K562 (cell line): ENCODE measurements at regions not wholly inside any gene's neighbourhood (a gene's known extent, or its start where the extent isn't known, plus 50 kb on each side); places are given as distances from the start of the nearest gene placed in this dataset.

Experiments
- ATAC-seq: fragments of 200-7000 bp; cut with Tn5 transposase; 3 replicates; pipeline ENCODE4 v1.9.1; 2020; ENCODE audit warnings: moderate library complexity
- BruUV-seq: library from RNA; stranded (reverse); fragments of 400-500 nt; replicated peaks from 2 replicates; lab custom pipeline; 2021; lab: Mats Ljungman, UMichigan
- CTCF ChIA-PET: fragments of 300-600 bp; formaldehyde crosslinking; extraction: SDS; loops from one replicate; lab custom pipeline; 2021; ENCODE audit warnings: low intra/inter-chr PET ratio; lab: Yijun Ruan, JAX
- POLR2A ChIA-PET: fragments of 300-600, 350-650 bp; sonication (Branson Sonifier 250); formaldehyde crosslinking; extraction: SDS; loops from one replicate; lab custom pipeline; 2021; ENCODE audit warnings: antibody characterized with exemption, inconsistent platforms; lab: Yijun Ruan, JAX
- DNase-seq, 4 experiments: peaks; one replicate each; pipeline versions ENCODE4 v3.0.0 to v3.0.0-alpha.2; 2011 to 2018; ENCODE audit warnings: low spot score in 3 of 4, mixed read lengths in 3 of 4; ENCODE audit errors: extremely low read depth in 1 of 4
- FAIRE-seq: peaks from 2 replicates; lab custom pipeline; 2011; peaks lifted over from hg19 to GRCh38; lab: Jason Lieb, UNC
- H2AFZ ChIP-seq: 2 replicates; pipeline ENCODE4 v1.6.0; 2011; ENCODE audit warnings: low read depth, low read length, control low read depth, inconsistent platforms
- H3K27ac ChIP-seq: fragments of 200-600 bp; 3 replicates; pipeline ENCODE4 v1.8.0; 2011; ENCODE audit warnings: low read depth, mild to moderate bottlenecking, control low read depth, inconsistent platforms, low read length, moderate library complexity, mixed read lengths; ENCODE audit errors: extremely low read depth
- H3K27me3 ChIP-seq, 2 experiments: fragments of 300-600 bp in 1 of 2; 2 replicates in 1 of 2; 3 replicates in 1 of 2; pipeline versions ENCODE4 v1.6.0 to v1.8.0; 2011; ENCODE audit warnings: inconsistent platforms in 2 of 2, low read length in 2 of 2, mild to moderate bottlenecking in 1 of 2, mixed read lengths in 1 of 2, moderate library complexity in 1 of 2; ENCODE audit not compliant: control insufficient read depth in 2 of 2, insufficient read depth in 2 of 2
- H3K36me3 ChIP-seq: fragments of 300-600 bp; 3 replicates; pipeline ENCODE4 v1.8.0; 2011; ENCODE audit warnings: mild to moderate bottlenecking, low read length, inconsistent platforms; ENCODE audit not compliant: control insufficient read depth, insufficient read depth
- H3K4me1 ChIP-seq, 2 experiments: fragments of 200-600 bp in 1 of 2; replicated peaks in 1 of 2; 2 replicates in 1 of 2; 3 replicates in 1 of 2; pipeline versions ENCODE4 v1.5.1 to v1.8.0; 2011; ENCODE audit warnings: inconsistent platforms in 2 of 2, low read length in 2 of 2, mild to moderate bottlenecking in 1 of 2, mixed read lengths in 1 of 2, moderate library complexity in 1 of 2; ENCODE audit not compliant: control insufficient read depth in 2 of 2, insufficient read depth in 2 of 2
- H3K4me2 ChIP-seq: 2 replicates; pipeline ENCODE4 v1.6.1; 2011; ENCODE audit warnings: low read length, control low read depth, inconsistent platforms, mixed read lengths; ENCODE audit not compliant: insufficient read depth
- H3K4me3 ChIP-seq: fragments of 200-600 bp; sonication (generic), shearing (Covaris generic); 2 replicates; pipeline ENCODE4 v1.5.1; 2016; ENCODE audit warnings: control low read depth, inconsistent platforms
- H3K79me2 ChIP-seq: fragments of 200-600 bp; 3 replicates; pipeline ENCODE4 v1.8.0; 2011; ENCODE audit warnings: low read length, inconsistent platforms; ENCODE audit not compliant: control insufficient read depth, insufficient read depth
- H3K9ac ChIP-seq, 2 experiments: 2 replicates each; pipeline versions ENCODE4 v1.6.0 to v1.6.1; 2011; ENCODE audit warnings: low read depth in 2 of 2, low read length in 2 of 2, control low read depth in 1 of 2, inconsistent platforms in 1 of 2, mild to moderate bottlenecking in 1 of 2, mixed read lengths in 1 of 2; ENCODE audit not compliant: insufficient read depth in 1 of 2
- H3K9me1 ChIP-seq: one replicate; pipeline ENCODE4 v1.6.0; 2011; ENCODE audit warnings: inconsistent platforms, mild to moderate bottlenecking, low read length, moderate library complexity; ENCODE audit not compliant: control insufficient read depth, insufficient read depth
- H3K9me3 ChIP-seq: replicated peaks from 2 replicates; pipeline ENCODE4 v1.5.1; 2011; ENCODE audit warnings: low read depth, low read length, inconsistent platforms; ENCODE audit not compliant: control insufficient read depth, insufficient read depth
- H4K20me1 ChIP-seq: replicated peaks from 2 replicates; pipeline ENCODE4 v1.6.1; 2011; ENCODE audit warnings: low read length, inconsistent platforms, mixed read lengths; ENCODE audit not compliant: control insufficient read depth, insufficient read depth
- LEF1 ChIP-seq: fragments of 450-650 bp; IDR thresholded peaks from 2 replicates; pipeline ENCODE4 v1.6.1; 2016; ENCODE audit warnings: mild to moderate bottlenecking
- TOE1 ChIP-seq, 2 experiments: fragments of 450-650 bp in 1 of 2; sonication (generic) in 1 of 2; formaldehyde crosslinking in 1 of 2; IDR thresholded peaks; 2 replicates each; pipeline versions ENCODE4 v1.7.1 to v1.8.0; 2016 to 2022; ENCODE audit warnings: borderline replicate concordance in 2 of 2, mild to moderate bottlenecking in 2 of 2, antibody characterized with exemption in 1 of 2, inconsistent platforms in 1 of 2, low read depth in 1 of 2, missing genetic modification reagents in 1 of 2, moderate library complexity in 1 of 2
- ZNF407 ChIP-seq: fragments of 450-650 bp; IDR thresholded peaks from 2 replicates; pipeline ENCODE4 v1.6.1; 2016; ENCODE audit warnings: low read depth
- WGBS: fragments of 100-300 bp; shearing (Covaris generic); methylation state at CpG from one replicate; pipeline ENCODE4 v1.1.6; 2016; ENCODE audit warnings: low coverage, mixed read lengths; ENCODE audit not compliant: insufficient coverage; ENCODE audit errors: missing lambda C conversion rate; 5-methylcytosine and 5-hydroxymethylcytosine counted together
- in situ Hi-C: fragments of 300-500 bp; cut with MboI; formaldehyde crosslinking; loops from 4 replicates; pipeline ENCODE4 v1.15.0; 2018; ENCODE audit warnings: inconsistent platforms, mixed read lengths
- intact Hi-C: fragments of 100-400 bp; cut with micrococcal nuclease; formaldehyde crosslinking; loops from 2 replicates; pipeline ENCODE4 v1.14.2; 2022

DNA sequence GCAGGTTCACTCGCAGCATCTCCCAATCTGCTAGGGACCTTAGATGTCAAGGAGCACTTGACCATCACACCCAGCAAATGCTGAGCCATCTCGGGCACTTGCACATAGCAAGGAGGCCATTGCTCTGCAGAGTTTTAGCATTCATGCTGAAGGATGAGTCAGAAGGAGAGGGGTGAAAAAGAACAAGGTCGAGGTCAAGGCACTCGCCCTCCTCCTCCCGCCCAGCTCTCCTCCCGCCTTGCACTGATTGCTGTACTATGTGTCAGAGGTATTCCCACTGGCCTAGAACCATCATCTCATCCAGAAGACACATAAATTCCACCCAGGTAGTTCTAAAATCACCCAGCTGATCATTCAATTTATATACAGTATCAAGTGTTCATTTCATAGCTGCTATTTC lies 255.1 kb upstream of the SP4 start (continued):
- no peak for TF ChIP-seq ZNF407

DNA sequence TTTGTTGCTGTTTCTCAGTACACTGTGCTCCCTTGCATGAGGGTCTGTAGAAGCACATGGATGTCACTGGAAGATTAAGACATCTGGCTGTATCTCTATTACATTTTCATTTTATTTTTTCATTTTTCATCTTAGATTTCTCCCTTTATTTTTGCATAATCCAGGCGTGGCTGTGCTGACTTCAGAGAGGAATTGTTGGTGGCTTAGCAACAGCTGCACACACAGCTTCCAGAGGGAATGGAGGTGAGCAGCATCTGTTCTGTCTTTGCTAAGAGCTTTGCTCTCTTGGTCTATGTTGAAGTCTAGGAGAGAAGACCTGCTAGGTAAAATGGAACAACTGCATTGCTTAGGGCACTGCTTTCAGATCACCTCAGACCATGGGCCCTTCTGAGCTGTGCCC lies 254.4 kb upstream of the SP4 start:
- H2AFZ ChIP-seq: no peak overlapping the region
- H3K9me1 ChIP-seq: no peaks in the 10 kb centered on the region
- BruUV-seq: no TSS peak
- WGBS: 0% methylated on average over 1 of the region's 1 CpG
- no peaks in the 10 kb centered on the region for H3K9me3 ChIP-seq
- H3K36me3 ChIP-seq: no peaks in the 10 kb centered on the region
- in situ Hi-C loops: no loop called here
- peaks cover 3 to 20% of the 10 kb centered on the region in 2 experiments; a peak in 2 of 5 replicates for H3K27me3 ChIP-seq
- no peak for ATAC-seq
- no peak overlapping the region for H3K4me2 ChIP-seq
- no peak for TF ChIP-seq LEF1
- TF ChIP-seq TOE1 (IDR thresholded peaks at IDR 0.05; ENCODE audit: borderline replicate concordance): no peak
- no peak for TF ChIP-seq TOE1 (CRISPR knock-in tag; IDR thresholded peaks at IDR 0.05; ENCODE audit: borderline replicate concordance, low read depth)
- TF ChIP-seq, all 486 proteins: peak for 0
- DNase-seq: no peak
- Histone ChIP-seq H3K27ac (no peak overlapping the region), H4K20me1 (no peaks in the 10 kb centered on the region), H3K9ac (no peak overlapping the region), H3K4me3 (no peak overlapping the region), H3K79me2 (no peaks in the 10 kb centered on the region), H3K4me1 (no peaks in the 10 kb centered on the region)
- ChIA-PET POLR2A (no interaction called here), CTCF (no interaction called here)
- intact Hi-C loops: no loop called here
- FAIRE-seq: no peak
